ENCODE measurements at regions not wholly inside any gene's neighbourhood (a gene's known extent, or its start where the extent isn't known, plus 50 kb on each side); places are given as distances from the start of the nearest gene placed in this dataset.
"Not testable (repeated sequence)": the region's sequence is repeated elsewhere in the genome, so short reads cannot be mapped to it uniquely, and the experiment has no call there.

GRCh38 chr6:34642427-34642826 lies 54.1 kb downstream of the ILRUN start:
- Histone ChIP-seq H2AFZ (ENCODE audit: low read depth, low read length, poor library complexity, severe bottlenecking) (no peak overlapping the region), H3K9me3 (ENCODE audit: control insufficient read depth in 1 of 2, insufficient read depth in 1 of 2, low read depth in 1 of 2, low read length in 2 of 2) (no peaks in the 10 kb centered on the region), H3K27ac (ENCODE audit: low read depth, low read length) (no peak overlapping the region), H3K4me1 (ENCODE audit: control insufficient read depth in 1 of 2, insufficient read depth in 2 of 2, low read length in 2 of 2) (no peaks in the 10 kb centered on the region), H3K9me2 (ENCODE audit: insufficient read depth) (no peaks in the 10 kb centered on the region), H3K36me3 (ENCODE audit: control insufficient read depth in 1 of 2, insufficient read depth in 2 of 2, low read length in 2 of 2) (no peaks in the 10 kb centered on the region), H3K79me2 (ENCODE audit: insufficient read depth, low read length) (peaks cover 28% of the 10 kb centered on the region), H3K27me3 (ENCODE audit: insufficient read depth, low read length) (no peaks in the 10 kb centered on the region), H4K20me1 (ENCODE audit: insufficient read depth) (no peaks in the 10 kb centered on the region), H3K4me2 (ENCODE audit: low read length) (no peak overlapping the region), H3K4me3 (replicated peaks in 1 of 2; ENCODE audit: low read depth in 1 of 2, low read length in 2 of 2) (no peak overlapping the region), H3K9ac (ENCODE audit: low read length) (no peak overlapping the region)
- no TSS peak for BruUV-seq (replicated peaks)
- no peak for TF ChIP-seq SP1 (IDR thresholded peaks at IDR 0.05; ENCODE audit: low read depth)
- no peak for TF ChIP-seq YY1 (IDR thresholded peaks at IDR 0.05; ENCODE audit: extremely low read depth, insufficient replicate concordance, low read depth, low read length)
- no peak for TF ChIP-seq ZNF274 (IDR thresholded peaks at IDR 0.05; ENCODE audit: low read depth, low read length)
- TF ChIP-seq ELF1 (IDR thresholded peaks at IDR 0.05; ENCODE audit: borderline replicate concordance, low read depth) = no peak
- no peak for TF ChIP-seq JUND (IDR thresholded peaks at IDR 0.05)
- no peak for TF ChIP-seq RAD21 (IDR thresholded peaks at IDR 0.05; ENCODE audit: low read depth)
- TF ChIP-seq ATF3 (IDR thresholded peaks at IDR 0.05) = no peak
- no peak for TF ChIP-seq EZH2phosphoT487 (IDR thresholded peaks at IDR 0.05; ENCODE audit: borderline replicate concordance)
- TF ChIP-seq CBX3 (IDR thresholded peaks at IDR 0.05; ENCODE audit: low read depth) = no peak
- no peak for TF ChIP-seq EZH2 (IDR thresholded peaks at IDR 0.05)
- no peak for TF ChIP-seq SRF (IDR thresholded peaks at IDR 0.05; ENCODE audit: low read depth)
- TF ChIP-seq FOSL1 (IDR thresholded peaks at IDR 0.05; ENCODE audit: low read depth) = no peak
- RAD21 ChIA-PET (ENCODE audit: low non-redundant PET in 1 of 2, low total read pairs in 2 of 2, uncharacterized antibody in 2 of 2, unreplicated experiment in 2 of 2) = no interaction called here
- CTCF ChIA-PET = no interaction called here
- POLR2A ChIA-PET = no interaction called here
- ATAC-seq = no peak
- DNase-seq (ENCODE audit: low read depth, low spot score) = no peak
- intact Hi-C loops (cut with micrococcal nuclease) = no loop called here

- BruUV-seq (replicated peaks); H3K4me2 ChIP-seq (ENCODE audit: low read length); H3K36me3 ChIP-seq (ENCODE audit: control insufficient read depth in 1 of 2, insufficient read depth in 2 of 2, low read length in 2 of 2); H3K27ac ChIP-seq (ENCODE audit: low read depth, low read length); H3K27me3 ChIP-seq (ENCODE audit: insufficient read depth, low read length); RAD21 ChIA-PET (ENCODE audit: low non-redundant PET in 1 of 2, low total read pairs in 2 of 2, uncharacterized antibody in 2 of 2, unreplicated experiment in 2 of 2); H3K9ac ChIP-seq (ENCODE audit: low read length); POLR2A ChIA-PET; H3K9me3 ChIP-seq (ENCODE audit: control insufficient read depth in 1 of 2, insufficient read depth in 1 of 2, low read depth in 1 of 2, low read length in 2 of 2); ATAC-seq; DNase-seq (ENCODE audit: low read depth, low spot score); H3K9me2 ChIP-seq (ENCODE audit: insufficient read depth); H4K20me1 ChIP-seq (ENCODE audit: insufficient read depth); intact Hi-C loops (cut with micrococcal nuclease); H2AFZ ChIP-seq (ENCODE audit: low read depth, low read length, poor library complexity, severe bottlenecking); H3K4me3 ChIP-seq (replicated peaks in 1 of 2; ENCODE audit: low read depth in 1 of 2, low read length in 2 of 2): not testable (repeated sequence)
- H3K4me1 ChIP-seq (ENCODE audit: control insufficient read depth in 1 of 2, insufficient read depth in 2 of 2, low read length in 2 of 2) = peaks cover 0 to 11% of the 10 kb centered on the region in 2 experiments; a peak in 3 of 4 replicates
- CTCF ChIA-PET = interaction anchor here (0.9 kb wide), 1 partner anchor 17 kb away, joined by 3 read pairs; no protein-coding TSS in a partner anchor
- H3K79me2 ChIP-seq (ENCODE audit: insufficient read depth, low read length) = peaks cover 14% of the 10 kb centered on the region
Measured at GRCh38 chr6:34640074-34640849, 56.3 kb downstream of the ILRUN start.

Measured in HCT116 (cell line).